Skin epidermis (tissue), 12 donors: ENCODE measurements at regions not wholly inside any gene's neighbourhood (a gene's known extent, or its start where the extent isn't known, plus 50 kb on each side); places are given as distances from the start of the nearest gene placed in this dataset.

Experiments
- H3K27ac ChIP-seq, 21 experiments: fragments of 200-600 bp; sonication (generic) in 11 of 21; one replicate each; pipeline ENCODE4 v1.5.0; 2020; ENCODE audit warnings: mild to moderate bottlenecking in 3 of 21, inconsistent platforms in 2 of 21, moderate library complexity in 2 of 21
- H3K4me3 ChIP-seq, 7 experiments: fragments of 200-600 bp; sonication (generic) in 2 of 7; one replicate each; pipeline ENCODE4 v1.5.0; 2020; ENCODE audit warnings: inconsistent platforms in 2 of 7, mild to moderate bottlenecking in 2 of 7, moderate library complexity in 1 of 7

DNA sequence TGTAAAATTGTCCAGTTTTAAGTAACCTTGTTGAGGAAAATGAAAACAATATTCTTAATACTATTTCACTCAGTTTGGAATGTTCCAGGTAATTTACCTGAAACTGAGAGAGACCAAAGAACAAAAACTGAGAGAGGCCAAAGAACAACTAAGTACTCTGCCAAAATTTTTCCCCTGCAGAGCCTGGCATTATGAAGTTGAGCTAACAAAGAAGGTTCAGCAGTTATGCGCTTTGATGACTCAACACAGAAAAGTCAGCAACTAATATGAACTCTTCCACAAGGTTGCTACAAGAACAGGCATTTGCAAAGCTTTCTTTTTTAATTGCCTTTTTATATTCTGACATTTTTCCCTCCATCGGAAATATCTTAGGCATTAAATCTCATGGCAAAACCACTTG, 270.9 kb downstream of the CHRM3 start:
- no peak overlapping the region for H3K4me3 ChIP-seq
- no peak overlapping the region for H3K27ac ChIP-seq

DNA sequence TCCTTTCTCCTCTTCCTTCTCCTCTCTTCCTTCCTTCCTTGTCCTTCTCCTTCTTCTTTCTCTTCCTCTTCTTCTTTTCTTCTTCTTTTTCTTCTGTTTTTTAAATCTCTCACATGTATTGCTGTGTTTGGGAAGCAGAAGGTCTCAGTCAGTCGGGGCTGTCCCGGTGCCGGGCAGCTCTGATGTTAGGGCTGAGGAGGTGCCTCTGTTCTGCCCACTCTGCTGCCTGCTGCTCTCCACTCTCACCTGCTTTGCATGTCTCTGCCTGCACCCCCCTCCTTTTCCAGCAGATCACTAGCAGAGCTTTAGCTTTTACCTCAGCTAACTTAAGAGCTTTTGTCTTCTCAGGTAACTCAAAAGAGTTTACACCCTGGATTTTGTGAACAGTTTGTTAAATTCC, 276.6 kb downstream of the CHRM3 start:
- Histone ChIP-seq H3K27ac (no peak overlapping the region), H3K4me3 (no peak overlapping the region)

DNA sequence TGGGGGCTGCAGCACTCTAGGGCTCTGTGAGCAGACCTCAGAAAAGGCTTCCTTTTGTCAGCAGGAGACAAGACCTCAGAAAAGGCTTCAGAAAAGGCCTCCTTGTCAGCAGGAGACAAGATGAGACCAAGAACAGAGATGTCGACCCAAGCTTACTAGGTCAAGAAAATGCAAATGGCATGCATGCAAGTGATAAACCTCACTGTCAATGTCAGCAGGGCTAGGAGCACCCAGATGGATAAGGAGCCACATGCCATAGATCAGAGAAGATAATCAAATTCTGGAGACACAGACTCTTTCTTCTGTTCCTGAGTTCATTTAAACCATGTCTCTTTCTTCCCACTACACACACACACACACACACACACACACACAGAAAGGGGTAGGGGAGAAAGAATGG, 285.9 kb downstream of the CHRM3 start:
- Histone ChIP-seq H3K4me3 (no peak overlapping the region), H3K27ac (no peak overlapping the region)

DNA sequence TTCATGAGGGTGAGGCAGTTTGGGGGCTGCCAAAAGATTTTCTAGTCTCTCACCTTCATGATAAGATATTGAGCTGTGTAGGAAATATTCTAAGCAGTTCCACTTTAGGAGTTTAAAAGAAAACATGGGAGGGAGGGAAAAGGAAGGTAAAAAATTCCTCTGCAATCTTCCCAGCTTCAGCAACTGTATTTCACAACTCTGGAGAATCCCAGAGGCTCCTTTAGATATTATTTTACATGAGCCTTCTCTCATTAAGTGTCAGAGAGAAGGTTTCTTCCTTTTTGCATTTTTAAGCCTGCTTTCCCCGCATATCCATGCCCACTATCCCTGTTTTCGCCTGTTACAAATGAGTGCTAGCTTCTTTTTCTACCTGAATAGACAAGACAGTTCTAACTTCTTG, 289.4 kb downstream of the CHRM3 start:
- Histone ChIP-seq H3K4me3 (no peak overlapping the region), H3K27ac (no peak overlapping the region)

DNA sequence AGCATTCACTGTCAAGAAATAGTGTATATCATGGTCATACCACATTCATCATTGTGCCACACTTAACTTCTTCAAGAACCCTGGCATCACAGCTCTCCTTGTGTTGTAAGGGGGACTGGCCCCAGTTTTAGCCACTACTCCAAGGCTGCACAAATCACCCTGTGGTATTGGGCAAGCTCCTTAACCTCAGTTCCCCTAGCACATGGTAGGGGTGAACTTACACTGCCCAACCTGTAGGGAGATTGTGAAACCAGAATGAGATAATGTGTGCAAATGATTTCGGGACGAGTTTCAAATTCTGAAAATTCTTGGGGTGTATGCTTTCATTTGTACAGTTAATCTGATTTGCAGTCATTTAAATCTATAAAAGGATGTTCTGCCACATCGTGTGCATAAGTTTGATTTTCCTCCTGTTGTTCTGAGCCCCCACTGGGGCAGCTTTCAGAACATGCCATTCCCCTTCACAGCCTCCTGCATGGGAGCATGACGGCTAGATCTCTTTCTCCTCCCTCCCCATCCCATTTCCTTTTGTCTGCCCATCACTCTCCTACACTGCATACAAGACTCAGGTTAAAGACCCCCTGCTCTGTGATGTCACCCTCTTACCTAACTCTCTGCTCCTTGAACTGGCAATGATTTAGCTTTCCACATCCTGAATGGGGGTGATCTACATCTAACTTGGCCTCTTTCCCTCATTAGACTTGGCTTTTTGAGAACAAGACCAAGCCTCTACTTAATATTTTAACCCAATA, 290.3 kb downstream of the CHRM3 start:
- H3K27ac ChIP-seq, result no peak overlapping the region
- no peak overlapping the region for H3K4me3 ChIP-seq

DNA sequence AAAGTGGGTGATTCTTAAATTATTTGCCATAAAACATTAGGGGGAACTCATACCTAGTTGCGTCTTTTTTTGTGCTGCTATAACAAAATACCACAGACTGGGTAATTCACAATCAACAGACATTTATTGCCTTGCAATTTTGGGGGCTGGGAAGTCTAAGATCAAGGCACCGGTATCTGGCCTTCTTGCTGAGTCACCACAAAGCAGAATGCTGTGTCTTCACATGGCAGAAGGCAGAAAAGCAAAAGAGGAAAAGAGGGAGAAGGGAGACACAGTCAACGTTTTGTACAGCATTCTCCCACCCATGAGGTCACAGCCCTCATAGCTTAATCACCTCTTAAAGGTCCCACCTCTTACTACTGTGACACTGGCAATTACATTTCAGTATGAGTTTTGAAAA, 291.0 kb downstream of the CHRM3 start:
- H3K4me3 ChIP-seq, result no peak overlapping the region
- H3K27ac ChIP-seq, result no peak overlapping the region

DNA sequence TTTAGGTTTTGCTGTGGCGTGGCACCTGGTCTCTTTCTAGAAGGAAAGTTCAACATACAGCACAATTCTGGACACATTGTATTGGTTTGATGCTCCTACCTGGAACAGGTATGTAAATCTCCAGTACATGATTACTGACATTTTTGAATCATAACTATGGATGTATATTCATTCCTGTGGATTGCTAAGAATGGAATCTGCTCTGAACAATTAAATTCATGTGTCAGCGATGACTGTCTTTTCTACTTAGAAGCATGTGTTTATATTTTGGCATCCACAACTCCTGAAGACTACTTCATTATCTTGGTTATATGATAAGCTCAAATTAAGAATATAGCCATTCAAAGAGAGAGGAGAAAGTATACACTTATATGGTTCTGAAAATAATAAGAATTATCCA, 291.8 kb downstream of the CHRM3 start:
- no peak overlapping the region for H3K27ac ChIP-seq
- H3K4me3 ChIP-seq, result no peak overlapping the region

DNA sequence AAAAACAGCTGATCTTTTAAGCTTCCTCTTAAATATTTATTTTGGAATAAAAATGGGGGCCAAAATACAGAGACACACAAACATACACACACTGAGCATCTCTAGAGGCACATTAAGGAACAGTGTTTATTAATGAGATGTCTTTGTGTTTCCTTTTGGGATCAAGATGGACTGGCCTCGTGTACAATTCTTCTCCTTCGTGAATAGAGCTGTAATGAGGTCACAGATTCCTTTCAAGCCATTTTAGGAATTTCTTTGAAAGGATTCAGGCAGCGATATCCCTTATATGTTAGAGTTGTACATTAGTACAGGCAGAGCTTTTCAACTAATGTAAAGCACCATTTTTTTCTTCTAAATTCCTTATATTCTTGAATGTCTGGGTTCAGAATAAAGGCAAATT, 295.7 kb downstream of the CHRM3 start:
- no peak overlapping the region for H3K4me3 ChIP-seq
- H3K27ac ChIP-seq, result no peak overlapping the region

DNA sequence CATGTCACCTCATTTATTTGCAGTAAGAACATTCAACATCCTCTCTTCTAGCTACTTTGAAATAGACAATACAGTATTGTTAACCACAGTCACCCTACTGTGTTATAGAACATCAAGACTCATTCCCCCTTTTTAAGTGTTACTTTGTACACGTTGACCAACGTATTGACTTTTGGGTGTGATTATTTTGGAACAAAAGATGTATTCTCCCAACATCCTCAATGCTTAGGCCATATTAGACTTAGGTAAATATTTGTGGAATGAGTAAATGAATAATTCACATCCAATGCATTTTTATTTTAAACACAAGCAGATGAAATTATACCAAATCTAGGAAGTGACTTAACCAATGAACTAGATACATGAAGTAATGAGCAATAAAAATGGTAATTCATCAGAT, 296.6 kb downstream of the CHRM3 start:
- Histone ChIP-seq H3K4me3 (no peak overlapping the region), H3K27ac (no peak overlapping the region)

DNA sequence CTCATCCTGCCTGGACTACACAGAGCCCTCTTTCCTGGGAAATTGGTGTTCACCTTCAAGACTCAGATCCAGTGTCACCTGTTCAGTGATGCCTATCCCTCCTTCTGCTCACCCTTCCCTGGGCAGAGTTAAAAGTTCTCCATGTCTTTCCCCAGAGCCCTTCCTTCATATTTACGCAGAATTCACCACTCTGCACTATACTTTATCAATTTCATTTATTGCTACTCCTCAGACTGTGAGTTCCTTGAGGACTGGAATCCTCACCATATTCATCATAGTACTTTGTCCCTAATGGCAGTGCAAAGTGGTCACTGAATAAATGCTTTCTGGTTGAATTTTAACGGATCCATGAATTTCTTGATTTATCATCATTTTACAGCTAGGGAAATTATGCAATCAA, 300.0 kb downstream of the CHRM3 start:
- Histone ChIP-seq H3K27ac (no peak overlapping the region), H3K4me3 (no peak overlapping the region)

DNA sequence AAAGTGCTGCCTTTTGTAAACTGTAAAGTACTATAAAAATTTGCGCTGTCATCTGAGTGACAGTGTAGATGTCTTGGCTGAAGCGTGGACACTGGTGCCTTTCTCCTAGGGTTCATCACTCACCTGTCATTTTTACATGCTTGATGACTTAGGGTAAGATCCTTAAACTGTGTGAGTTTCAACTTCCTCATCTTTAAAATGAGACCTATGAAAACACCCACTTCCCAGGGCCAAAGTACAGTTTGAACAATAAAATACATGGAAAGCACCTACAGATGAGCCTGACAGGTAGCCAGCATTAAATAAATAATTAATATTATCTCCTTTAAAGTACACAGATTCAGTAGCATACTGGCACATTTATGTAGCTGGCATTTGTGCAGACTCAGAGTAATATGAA, 309.9 kb downstream of the CHRM3 start:
- no peak overlapping the region for H3K27ac ChIP-seq
- no peak overlapping the region for H3K4me3 ChIP-seq

DNA sequence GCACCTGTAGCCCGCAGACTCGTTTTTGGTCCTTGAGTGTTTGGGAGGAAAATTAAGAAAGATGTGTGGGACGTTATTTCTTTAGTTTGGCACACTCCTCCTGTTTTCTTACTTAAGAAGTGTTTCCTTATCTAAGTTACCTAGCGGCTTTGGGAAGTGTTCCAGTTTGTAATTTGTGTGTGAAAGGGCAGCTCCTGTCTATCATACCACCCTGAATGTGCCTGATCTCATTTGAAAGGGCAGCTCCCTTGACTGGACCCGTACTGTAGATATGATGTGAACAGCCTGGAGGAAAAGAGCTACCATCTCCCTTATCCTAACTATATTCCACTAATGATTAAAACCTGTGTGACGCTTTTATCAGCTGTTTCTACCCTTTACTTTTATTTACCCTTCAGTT, 314.3 kb downstream of the CHRM3 start:
- H3K4me3 ChIP-seq, result no peak overlapping the region
- no peak overlapping the region for H3K27ac ChIP-seq

DNA sequence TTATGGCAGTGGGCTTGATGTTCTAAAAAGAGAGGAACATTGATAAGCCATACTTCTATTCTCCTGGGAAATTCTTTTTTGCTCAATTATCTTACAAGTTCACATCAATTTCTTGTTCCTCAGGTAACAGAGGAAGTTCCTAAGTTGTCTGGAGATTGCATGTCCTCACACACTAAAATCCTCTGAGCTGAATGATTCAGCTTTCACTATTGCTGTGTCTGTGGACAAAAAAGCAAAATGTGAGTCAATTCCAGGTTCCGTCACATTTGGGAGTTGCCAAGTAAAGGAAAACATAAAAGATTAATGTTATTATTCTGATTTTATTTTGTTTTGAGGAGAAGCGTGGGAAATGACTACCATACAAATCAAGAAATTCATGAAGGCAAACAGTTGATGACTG, 316.7 kb downstream of the CHRM3 start:
- Histone ChIP-seq H3K27ac (no peak overlapping the region), H3K4me3 (no peak overlapping the region)

DNA sequence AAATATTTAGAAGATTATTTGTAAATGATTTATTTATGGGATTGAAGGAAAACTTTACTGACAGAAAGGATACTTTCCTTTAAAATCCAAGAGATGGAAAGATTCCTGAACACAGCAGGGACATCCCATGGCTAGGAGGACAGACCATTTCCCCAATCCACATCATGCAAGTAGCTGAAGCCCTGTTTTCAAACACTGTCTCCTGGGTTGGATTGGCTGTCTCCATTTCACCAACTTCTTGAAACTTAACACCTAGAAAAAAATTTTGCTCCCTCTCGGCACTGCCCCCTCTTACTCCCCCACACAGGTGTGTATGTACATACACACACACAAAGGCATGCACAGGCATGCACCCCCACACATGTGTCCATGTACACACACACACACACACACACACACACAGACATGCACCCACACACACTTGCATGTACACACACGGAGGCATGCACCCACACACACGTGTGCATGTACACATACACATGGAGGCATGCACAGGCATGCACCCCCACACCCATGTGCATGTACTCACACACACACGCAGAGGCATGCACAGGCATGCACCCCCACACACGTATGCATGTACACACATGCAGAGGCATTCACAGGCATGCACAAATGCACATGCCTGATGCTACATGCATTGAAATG, 320.0 kb downstream of the CHRM3 start:
- H3K4me3 ChIP-seq, result no peak overlapping the region

DNA sequence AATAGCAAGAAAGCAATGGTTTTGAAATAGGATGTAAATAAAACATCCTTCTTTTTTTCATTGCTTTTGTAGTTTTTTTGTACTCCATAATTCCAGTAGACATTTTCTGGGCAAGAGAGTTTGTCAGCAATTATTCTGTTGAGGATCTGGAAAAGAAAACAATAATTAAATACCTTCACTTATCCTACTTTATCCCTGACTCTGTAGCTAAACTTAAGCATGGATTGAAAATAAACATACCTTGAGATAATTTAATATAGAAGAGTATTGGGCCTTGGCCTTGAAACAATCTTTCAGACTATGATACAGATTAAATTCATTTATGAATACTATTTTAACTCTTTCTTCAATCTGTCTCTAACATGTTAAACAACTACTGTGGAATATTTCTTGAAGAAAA, 321.2 kb downstream of the CHRM3 start:
- Histone ChIP-seq H3K4me3 (no peak overlapping the region), H3K27ac (no peak overlapping the region)

More for the DNA sequence above, 320.0 kb downstream of the CHRM3 start:
- H3K27ac ChIP-seq, result no peak overlapping the region

DNA sequence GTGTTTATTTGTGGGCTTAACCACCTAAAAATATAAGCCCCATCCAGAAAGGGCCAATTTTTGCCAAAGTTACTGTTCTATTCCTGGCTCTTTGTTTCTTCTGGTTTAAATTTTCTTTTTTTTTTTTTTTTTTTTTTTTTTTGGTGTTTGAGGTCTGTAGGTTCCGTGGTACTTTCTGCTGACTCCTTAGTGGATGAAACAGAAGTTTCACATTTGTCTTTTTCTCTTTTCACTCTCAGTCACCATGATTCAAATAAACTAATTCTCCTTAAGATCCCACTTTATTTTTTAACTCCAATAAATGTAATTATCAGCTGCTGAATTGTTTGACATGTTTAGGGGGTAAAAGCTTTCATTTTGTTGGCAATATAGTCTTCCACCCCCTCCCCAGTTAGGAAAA, 322.3 kb downstream of the CHRM3 start:
- no peak overlapping the region for H3K4me3 ChIP-seq
- H3K27ac ChIP-seq, result no peak overlapping the region

DNA sequence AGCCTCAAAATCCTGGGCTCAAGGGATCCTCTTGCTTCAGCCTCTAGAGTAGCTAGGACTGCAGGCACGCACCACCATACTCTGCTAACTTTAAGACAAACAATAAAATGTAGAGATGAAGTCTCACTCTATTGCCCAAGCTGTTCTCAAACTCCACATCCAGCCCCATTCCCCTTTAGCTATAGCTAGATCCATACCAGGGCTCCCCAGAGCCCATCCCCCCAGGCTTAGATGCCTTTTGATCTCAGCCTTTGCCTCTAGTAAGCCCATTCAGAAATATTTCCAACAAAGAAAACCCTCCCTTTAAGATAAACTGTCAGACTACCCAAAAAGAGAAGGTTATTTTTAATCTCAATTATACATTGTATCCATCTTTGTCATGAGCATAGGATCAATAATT, 325.4 kb downstream of the CHRM3 start:
- Histone ChIP-seq H3K4me3 (no peak overlapping the region), H3K27ac (no peak overlapping the region)

DNA sequence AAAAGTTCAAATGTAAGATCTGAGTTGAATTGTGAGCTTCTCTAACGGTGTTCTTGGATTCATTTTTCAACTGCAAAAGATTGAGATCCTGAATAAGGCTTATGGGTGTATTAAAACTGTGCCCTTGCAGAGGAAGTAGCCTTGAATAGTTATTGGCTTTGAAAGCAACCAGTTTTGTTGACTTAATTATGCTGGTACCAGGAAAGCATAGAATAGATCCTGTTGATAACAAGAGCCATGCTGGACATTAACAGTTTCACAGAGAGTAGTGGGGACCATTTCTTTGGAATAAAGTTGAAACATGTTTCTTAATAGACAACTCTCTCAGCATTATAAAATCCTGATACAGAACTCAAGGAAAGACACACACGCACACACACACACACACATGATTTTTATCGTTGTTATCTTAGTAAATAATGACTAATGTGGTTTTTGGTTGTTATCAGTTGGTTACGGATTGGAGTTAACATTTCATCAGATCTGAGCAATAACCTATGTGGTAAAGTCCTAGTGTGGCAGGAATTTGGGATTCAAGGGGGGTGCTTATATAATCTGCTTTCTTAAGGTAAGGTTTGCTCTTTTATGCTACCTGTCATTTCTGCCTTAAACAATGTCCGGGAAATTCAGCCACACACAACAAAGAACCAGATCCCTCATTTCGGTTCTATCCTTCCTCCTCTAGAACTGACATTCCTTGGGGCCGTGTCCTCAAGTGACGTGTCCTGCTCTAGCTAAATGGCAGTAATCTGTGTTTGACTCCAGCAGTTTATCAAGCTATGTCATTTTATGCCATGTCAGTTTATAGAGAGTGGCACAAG, 330.9 kb downstream of the CHRM3 start:
- Histone ChIP-seq H3K27ac (peak overlapping the region in 2 of 21 experiments; percentile 4 to 83), H3K4me3 (no peak overlapping the region)

DNA sequence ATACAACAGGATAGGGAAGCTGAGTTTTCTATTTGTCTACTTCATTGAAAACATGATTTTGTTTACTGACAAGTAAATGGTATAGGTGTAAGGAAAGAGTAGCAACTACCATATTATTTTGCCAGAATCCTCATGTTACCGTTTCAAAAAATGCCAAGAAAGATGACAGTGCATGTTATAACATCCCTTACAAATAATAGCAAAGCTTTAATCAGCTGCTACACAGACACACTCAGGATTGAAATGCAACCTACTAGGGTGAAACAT, 331.5 kb downstream of the CHRM3 start:
- peak overlapping the region in 2 of 21 experiments; percentile 4 to 83 for H3K27ac ChIP-seq
- no peak overlapping the region for H3K4me3 ChIP-seq

DNA sequence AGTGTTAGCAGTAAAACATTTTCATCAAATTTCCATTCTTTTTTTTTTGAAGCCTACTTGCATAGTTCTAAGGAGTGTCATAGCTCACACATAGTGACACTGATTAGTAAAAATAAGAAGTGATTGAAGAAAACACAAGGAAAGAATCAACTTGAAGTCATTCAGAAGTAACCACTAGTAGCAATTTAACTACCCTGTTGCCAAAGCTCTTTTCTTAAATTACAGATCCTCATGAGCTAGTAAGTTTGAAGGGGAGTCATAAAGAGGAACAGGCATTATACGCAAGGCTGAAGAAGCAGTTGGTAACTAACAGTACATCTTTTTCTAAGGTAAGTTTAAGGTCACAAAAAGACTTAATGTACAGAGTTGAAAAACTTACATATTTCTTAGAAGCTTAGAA, 332.2 kb downstream of the CHRM3 start:
- Histone ChIP-seq H3K27ac (peak overlapping the region in 5 of 21 experiments; percentile 17 to 83 (median 73)), H3K4me3 (no peak overlapping the region)

DNA sequence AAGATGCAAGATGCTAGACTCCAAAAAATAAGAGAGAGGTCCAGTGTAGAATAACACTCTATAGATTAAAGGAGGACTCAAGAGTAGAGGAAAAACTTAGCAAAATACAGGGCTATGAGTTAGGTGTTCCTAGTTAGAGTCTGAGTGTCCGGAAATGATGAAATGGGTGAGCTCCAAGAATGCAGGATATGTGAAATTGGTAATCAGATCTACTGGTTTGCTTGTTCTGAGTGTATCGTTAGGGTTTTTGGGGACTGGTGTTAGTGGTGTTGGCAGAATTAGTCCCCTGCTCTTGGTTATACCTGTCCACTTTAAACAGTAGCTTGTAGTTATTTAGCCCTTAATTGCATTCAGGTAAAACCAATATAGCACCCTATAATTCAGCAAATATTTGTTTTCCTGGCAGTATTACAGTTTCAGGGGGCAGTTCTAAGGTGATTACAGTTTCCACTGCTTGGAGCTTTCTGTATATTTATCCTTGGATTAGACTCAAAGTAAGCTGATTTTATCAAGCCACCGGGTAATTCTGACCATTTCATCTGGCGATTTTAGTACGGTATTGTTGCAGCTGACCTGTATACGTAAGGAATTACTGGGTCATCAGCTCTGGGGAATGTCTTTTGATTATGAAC, 332.7 kb downstream of the CHRM3 start:
- Histone ChIP-seq H3K27ac (peak overlapping the region in 11 of 21 experiments; percentile 11 to 83 (median 54)), H3K4me3 (no peak overlapping the region)
